ENCODE measurements at regions not wholly inside any gene's neighbourhood (a gene's known extent, or its start where the extent isn't known, plus 50 kb on each side); places are given as distances from the start of the nearest gene placed in this dataset.

GRCh38 chr5:129306725-129307124 is 153.4 kb upstream of the ADAMTS19 start:
- no peak for TF ChIP-seq REST (IDR thresholded peaks at IDR 0.05; ENCODE audit: insufficient read depth in 1 of 2, low read depth in 2 of 2, low read length in 2 of 2)
- TF ChIP-seq POLR2AphosphoS5 (IDR thresholded peaks at IDR 0.05; ENCODE audit: low read depth, low read length) = no peak
